GM21447 (cell line): ENCODE measurements at regions not wholly inside any gene's neighbourhood (a gene's known extent, or its start where the extent isn't known, plus 50 kb on each side); places are given as distances from the start of the nearest gene placed in this dataset.

Experiments
- ATAC-seq: cut with Tn5 transposase; IDR thresholded peaks from one replicate; pipeline ENCODE4 v1.9.1; 2021; ENCODE audit not compliant: unreplicated experiment

GRCh38 chr6:141028791-141029280, 1103.9 kb upstream of the GJE1 start:
- ATAC-seq, result no peak

- ATAC-seq, result no peak
Measured at GRCh38 chr6:141026504-141026903, 1106.2 kb upstream of the GJE1 start.

- no peak for ATAC-seq
Measured at GRCh38 chr6:141024526-141024925, 1108.2 kb upstream of the GJE1 start.

- ATAC-seq, result no peak
Measured at GRCh38 chr6:141017941-141018340, 1114.8 kb upstream of the GJE1 start.

GRCh38 chr6:141000917-141001316, 1131.8 kb upstream of the GJE1 start:
- no peak for ATAC-seq

GRCh38 chr6:140993515-140993914, 1139.2 kb upstream of the GJE1 start:
- no peak for ATAC-seq

GRCh38 chr6:140992678-140993077, 1140.0 kb upstream of the GJE1 start:
- ATAC-seq, result no peak

GRCh38 chr6:140988780-140989179, 1143.9 kb upstream of the GJE1 start:
- ATAC-seq, result no peak

GRCh38 chr6:140987364-140988155, 1145.2 kb upstream of the GJE1 start:
- ATAC-seq, result no peak

GRCh38 chr6:140985679-140986275, 1146.9 kb upstream of the GJE1 start:
- no peak for ATAC-seq

GRCh38 chr6:140980265-140980887, 1152.3 kb upstream of the GJE1 start:
- ATAC-seq, result no peak

- ATAC-seq, result no peak
Measured at GRCh38 chr6:140979642-140980091, 1153.1 kb upstream of the GJE1 start.

- no peak for ATAC-seq
Measured at GRCh38 chr6:140977403-140977802, 1155.3 kb upstream of the GJE1 start.

- no peak for ATAC-seq
Measured at GRCh38 chr6:140976806-140977205, 1155.9 kb upstream of the GJE1 start.

GRCh38 chr6:140970485-140970884, 1162.2 kb upstream of the GJE1 start:
- no peak for ATAC-seq

GRCh38 chr6:140968062-140968461, 1164.7 kb upstream of the GJE1 start:
- no peak for ATAC-seq

- no peak for ATAC-seq
Measured at GRCh38 chr6:140966676-140967075, 1166.0 kb upstream of the GJE1 start.

GRCh38 chr6:140960566-140960965, 1172.2 kb upstream of the GJE1 start:
- ATAC-seq, result no peak

- no peak for ATAC-seq
Measured at GRCh38 chr6:140957386-140957785, 1175.3 kb upstream of the GJE1 start.

GRCh38 chr6:140956571-140957369, 1176.0 kb upstream of the GJE1 start:
- no peak for ATAC-seq

- no peak for ATAC-seq
Measured at GRCh38 chr6:140940251-140940925, 1192.3 kb upstream of the GJE1 start.
